Body of pancreas (tissue), 4 donors: ENCODE measurements at regions not wholly inside any gene's neighbourhood (a gene's known extent, or its start where the extent isn't known, plus 50 kb on each side); places are given as distances from the start of the nearest gene placed in this dataset.

Experiments used
- CTCF ChIP-seq, 7 experiments: fragments of 450-650 bp in 4 of 7; fragments of 200-600 bp in 3 of 7; sonication (generic) in 3 of 7; IDR thresholded peaks; one replicate each; pipeline ENCODE4 v1.5.1; 2016 to 2019; ENCODE audit warnings: antibody characterized with exemption in 7 of 7
- POLR2A ChIP-seq, 3 donors: fragments of 450-650 bp; IDR thresholded peaks; one replicate each; pipeline ENCODE4 v1.6.1; 2016; ENCODE audit warnings: antibody characterized with exemption in 3 of 3, mild to moderate bottlenecking in 2 of 3

GRCh38 chr1:81525085-81525484, 275.6 kb upstream of the ADGRL2 start:
- TF ChIP-seq CTCF (IDR thresholded peaks at IDR 0.05) (no peak), POLR2A (IDR thresholded peaks at IDR 0.05) (no peak)
